22Rv1 (cell line): ENCODE measurements at regions not wholly inside any gene's neighbourhood (a gene's known extent, or its start where the extent isn't known, plus 50 kb on each side); places are given as distances from the start of the nearest gene placed in this dataset.

ENCODE experiments used
- H3K27ac ChIP-seq: fragments of 450-650 bp; 2 replicates; pipeline ENCODE4 v1.5.1; 2017
- ZFX ChIP-seq: fragments of 450-650 bp; IDR thresholded peaks from 2 replicates; pipeline ENCODE4 v1.6.1; 2017; ENCODE audit warnings: antibody characterized with exemption, borderline replicate concordance
- TF ChIP-seq, protein P1 (sequence below): fragments of 450-650 bp; IDR thresholded peaks from 2 replicates; pipeline ENCODE4 v1.5.1; 2017; ENCODE audit warnings: mild to moderate bottlenecking

DNA sequence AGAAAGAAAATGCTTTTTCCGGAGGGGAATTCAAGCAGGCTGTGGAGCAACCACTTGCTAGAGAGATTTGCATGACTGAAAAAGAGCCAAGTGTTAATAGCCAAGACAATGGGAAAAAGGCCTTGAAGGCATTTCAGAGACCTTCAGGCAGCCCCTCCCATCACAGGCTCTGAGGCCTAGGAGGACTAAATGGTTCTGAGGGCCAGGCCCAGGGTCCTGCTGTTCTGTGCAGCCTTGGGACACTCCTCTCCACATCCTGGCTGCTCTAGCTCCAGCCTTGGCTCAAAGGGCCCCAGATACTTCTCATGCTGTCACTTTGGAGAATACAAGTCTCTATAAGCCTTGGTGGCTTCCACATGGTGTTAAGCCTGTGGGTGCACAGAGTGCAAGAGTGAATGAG lies 81.8 kb downstream of the B3GNT2 start:
- TF ChIP-seq, protein P1, sequence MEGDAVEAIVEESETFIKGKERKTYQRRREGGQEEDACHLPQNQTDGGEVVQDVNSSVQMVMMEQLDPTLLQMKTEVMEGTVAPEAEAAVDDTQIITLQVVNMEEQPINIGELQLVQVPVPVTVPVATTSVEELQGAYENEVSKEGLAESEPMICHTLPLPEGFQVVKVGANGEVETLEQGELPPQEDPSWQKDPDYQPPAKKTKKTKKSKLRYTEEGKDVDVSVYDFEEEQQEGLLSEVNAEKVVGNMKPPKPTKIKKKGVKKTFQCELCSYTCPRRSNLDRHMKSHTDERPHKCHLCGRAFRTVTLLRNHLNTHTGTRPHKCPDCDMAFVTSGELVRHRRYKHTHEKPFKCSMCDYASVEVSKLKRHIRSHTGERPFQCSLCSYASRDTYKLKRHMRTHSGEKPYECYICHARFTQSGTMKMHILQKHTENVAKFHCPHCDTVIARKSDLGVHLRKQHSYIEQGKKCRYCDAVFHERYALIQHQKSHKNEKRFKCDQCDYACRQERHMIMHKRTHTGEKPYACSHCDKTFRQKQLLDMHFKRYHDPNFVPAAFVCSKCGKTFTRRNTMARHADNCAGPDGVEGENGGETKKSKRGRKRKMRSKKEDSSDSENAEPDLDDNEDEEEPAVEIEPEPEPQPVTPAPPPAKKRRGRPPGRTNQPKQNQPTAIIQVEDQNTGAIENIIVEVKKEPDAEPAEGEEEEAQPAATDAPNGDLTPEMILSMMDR, result no peak
- TF ChIP-seq ZFX, result no peak
- no peak overlapping the region for H3K27ac ChIP-seq
